NCI-H128 (cell line): ENCODE measurements at regions not wholly inside any gene's neighbourhood (a gene's known extent, or its start where the extent isn't known, plus 50 kb on each side); places are given as distances from the start of the nearest gene placed in this dataset.

Source experiments
- DNase-seq: peaks from one replicate; lab custom pipeline; 2025; ENCODE audit not compliant: unreplicated experiment; lab: John Stamatoyannopoulos, UW

GRCh38 chr21:16287046-16287445 is 557.3 kb downstream of the USP25 start:
- no peak for DNase-seq

- DNase-seq = no peak
Observed at GRCh38 chr21:16291296-16291695, 561.5 kb downstream of the USP25 start.

GRCh38 chr21:16294128-16294527 is 564.3 kb downstream of the USP25 start:
- no peak for DNase-seq

DNA sequence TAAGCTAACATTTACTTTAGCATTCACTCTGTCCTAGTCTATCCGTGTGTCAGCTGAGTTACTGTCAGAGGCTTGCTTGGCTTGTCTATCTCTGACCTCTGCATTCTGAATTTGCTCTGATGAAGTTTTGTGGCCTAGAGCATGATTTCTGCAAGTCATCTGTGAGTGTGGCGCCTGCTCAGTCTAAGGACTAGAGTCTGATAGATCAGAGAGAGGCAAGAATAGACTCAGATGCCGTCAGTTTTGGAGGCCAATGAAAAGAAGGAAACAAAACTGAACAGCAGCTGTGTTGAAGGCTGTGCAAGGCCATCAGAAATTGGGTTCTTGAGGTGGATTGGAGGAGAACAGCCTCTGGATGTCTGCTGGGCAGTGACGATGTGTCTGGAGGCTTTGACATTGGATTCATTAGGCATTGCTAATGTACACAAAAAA is 573.1 kb downstream of the USP25 start:
- DNase-seq = no peak

GRCh38 chr21:16304174-16305095 is 574.7 kb downstream of the USP25 start:
- DNase-seq = no peak

DNA sequence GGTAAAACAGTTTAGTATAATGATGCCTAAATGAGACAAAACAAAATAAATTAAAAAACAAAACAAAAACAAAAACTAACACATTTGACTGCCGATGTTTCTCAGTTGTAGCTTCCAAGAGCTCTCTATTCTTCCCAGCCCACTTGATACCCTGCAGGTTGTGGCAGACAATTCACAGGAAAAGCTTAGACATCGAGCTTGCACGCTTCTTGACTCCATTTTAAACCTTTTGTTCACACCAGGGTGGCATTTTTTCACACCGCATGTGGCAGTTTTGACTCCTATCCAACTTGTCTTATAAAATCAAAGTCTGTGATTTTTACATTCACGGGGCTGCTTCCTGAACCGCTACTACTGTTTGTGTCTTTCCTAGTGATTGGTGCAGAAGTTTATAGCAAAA is 575.9 kb downstream of the USP25 start:
- peak; percentile 18 for DNase-seq

DNA sequence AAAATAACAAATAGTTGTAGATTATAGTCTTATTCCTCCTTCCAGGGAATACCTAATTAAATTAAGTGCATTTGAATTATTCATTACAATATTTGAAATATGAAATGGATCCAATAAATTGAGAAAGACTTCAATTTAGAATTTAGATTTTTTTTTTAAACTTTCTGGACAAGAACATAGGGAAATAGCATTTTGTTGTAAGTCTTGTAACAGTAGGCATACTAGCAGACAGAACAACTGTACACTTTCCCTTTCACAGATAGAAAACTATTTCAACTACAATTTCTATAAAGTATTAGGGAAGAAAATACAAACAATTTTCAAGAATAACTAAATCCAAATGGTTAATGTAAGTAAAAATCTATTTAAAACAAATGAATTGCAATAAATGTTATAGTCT is 577.5 kb downstream of the USP25 start:
- DNase-seq = no peak

- no peak for DNase-seq
Observed at GRCh38 chr21:16308269-16308668, 578.5 kb downstream of the USP25 start.

DNA sequence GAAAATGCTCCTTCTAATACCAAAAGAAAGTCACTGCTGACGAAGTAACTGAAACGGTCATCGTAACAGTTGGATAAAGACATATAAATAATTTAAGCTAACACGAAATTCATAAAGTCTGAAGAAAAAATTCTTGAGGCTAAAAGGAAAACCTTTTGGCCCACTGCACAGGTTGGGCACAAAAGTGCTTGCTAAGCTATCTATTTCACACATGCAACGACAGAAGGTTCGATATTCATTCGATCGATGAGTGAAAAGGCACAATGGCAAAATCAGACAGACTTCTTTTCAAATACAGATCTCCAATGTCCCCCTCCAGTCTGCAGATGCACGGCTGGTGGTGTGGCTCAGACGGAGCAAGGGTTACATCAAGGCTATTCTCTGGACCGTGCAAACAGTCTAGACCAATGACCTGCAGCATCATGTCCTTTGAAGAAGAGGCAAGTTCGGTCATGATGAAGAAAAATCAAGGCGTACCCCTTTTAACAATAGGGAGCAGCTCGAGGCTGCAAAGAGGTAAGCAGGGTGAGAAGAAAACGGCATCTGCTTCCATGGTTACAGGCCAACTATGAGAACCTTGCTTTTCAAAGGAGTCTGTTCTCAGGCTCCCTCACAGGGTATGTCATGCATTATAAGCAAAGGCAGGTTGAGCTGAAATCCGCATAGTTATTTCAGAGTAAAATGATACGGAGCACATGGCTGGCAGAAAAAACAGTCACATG is 579.6 kb downstream of the USP25 start:
- no peak for DNase-seq

DNA sequence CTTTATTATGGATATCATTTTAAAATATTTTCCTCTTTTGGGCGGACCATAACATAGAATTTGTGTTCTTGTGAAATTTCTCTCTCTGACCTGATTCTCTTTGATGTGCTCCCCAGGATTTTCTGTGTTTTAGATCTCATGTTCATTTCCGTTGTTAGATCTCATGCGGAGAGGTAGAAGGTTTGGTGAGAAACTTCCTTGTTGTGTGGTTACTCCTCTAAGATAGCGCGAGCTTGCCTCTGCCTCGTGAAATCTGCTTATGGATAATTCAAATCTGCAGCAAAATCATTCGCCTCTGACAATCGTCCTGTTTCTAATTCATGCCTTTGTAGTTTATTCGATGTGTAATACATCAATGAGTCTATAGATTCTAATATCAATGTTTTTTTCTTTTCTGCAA is 580.4 kb downstream of the USP25 start:
- no peak for DNase-seq

DNA sequence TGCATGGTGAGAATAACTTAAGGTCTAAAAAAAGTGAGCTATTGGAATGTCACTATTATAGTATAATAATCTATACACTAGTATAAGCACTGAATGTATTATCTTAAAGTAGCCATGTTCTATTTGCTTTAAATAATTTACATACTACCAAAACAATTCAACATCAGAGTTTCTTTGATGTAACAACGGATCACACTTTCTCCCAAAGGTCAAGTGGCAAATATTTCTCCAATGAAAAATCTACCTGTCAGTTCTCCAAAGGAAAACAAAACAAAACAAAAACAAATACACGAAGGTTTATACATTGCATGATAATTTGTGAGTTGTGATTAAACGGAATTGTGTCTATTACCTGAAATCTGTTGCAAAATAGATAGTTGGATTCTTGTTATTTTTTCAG is 581.4 kb downstream of the USP25 start:
- DNase-seq = no peak

GRCh38 chr21:16312321-16312720 is 582.5 kb downstream of the USP25 start:
- no peak for DNase-seq

DNA sequence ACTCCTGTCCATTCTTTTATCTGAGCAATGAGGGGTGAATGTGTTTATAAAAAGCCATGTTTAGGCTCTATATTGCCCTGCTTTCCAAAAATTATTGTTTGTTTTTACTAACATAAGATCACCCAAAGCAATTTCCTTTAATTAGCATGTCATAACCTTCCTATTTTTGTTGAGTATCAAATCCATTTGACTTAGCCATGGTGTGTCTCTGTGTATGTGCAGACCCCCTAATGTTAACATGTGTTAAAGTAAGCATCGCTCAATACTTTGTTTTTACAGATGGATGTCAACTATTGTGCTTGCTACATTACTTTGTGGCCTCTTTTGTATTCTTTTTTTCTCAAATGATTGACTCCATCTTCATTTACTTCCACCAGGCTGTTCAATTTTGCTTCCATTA is 585.4 kb downstream of the USP25 start:
- no peak for DNase-seq

DNA sequence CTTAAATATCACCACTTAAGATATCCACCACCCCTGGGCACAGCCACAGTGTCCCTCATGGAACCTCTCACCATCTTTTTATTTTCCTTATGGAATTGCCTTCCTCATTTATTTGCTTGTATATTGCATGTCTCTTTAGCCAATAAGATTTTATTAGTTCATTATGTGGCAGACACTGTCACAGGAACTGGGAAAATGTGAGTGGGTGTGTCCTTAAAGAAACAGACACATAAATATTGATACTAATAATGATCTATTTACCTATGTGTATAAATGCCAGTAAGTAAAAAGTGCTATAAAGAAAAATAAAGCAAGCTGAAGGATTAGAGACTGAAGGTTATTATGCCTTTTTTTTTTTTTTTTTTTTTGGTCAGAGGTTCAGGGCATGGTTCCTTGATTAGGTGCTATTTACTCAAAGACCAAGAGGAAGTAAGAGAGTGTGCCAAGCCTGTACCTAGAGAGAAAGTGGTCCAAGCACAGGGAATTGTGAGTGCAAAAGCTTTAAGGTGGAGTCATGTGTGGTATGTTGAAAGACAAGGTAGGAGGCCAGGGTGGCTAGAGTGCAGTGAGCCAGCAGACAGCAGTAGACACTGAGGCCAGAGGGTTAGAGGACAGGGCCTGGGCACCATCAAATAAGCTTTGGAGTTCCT is 589.0 kb downstream of the USP25 start:
- no peak for DNase-seq

DNA sequence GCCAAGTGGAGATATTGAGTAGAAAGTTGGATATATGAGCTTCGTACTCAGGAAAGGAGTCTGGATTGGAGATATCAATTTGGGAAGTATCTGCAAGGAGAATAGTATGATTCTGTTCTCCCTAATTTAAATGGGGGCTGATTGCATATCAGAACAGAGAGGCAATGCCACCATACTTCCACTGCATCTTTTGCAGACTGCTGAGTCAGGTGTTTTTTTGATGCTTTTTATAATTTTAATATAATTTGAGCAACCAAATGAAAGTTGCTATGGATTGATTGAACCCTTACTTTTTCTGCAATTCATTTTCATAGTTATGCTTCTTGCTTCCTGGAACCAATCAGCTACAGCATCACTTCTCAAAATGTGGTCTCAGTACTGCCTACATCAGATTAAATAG is 590.3 kb downstream of the USP25 start:
- no peak for DNase-seq

- no peak for DNase-seq
Observed at GRCh38 chr21:16322454-16322853, 592.7 kb downstream of the USP25 start.

GRCh38 chr21:16323596-16323995 is 593.8 kb downstream of the USP25 start:
- no peak for DNase-seq

DNA sequence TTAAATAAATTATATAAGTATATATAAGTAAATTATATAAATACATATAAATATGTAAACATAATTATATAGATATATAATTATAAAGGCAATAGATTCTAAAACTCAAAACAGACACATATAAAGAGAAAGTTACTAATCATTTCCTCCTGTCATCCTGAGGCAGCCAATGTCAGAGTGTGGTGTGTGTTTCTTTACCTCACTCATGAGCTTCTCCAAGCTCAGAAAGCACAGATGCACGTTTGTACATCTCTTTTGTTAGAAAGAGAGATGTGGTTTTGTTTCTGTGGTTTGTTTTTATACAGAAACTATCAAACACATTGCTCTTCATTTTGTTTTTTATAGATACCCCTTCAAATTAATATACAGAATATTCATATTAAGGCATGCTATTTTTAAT is 594.8 kb downstream of the USP25 start:
- DNase-seq = no peak

- peak; percentile 39 for DNase-seq
Observed at GRCh38 chr21:16330082-16330907, 600.5 kb downstream of the USP25 start.

DNA sequence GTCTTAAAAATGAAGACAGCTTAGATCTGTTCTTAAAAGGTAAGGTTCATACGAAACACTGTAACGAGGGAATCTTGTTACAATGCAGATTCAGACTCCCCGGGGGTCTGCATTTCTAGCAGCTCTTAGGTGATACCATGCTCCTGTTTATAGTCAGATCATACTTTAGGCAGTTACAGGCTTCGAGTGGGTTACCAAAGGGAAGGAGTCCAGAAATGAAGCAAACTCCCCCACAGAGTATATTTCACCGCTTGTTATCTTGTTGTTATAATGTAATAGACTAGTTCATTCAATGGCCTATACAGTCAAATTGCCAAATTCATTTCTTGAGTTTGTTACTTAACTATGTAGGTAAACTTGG is 601.1 kb downstream of the USP25 start:
- DNase-seq = no peak

- no peak for DNase-seq
Observed at GRCh38 chr21:16337266-16337665, 607.5 kb downstream of the USP25 start.
